Left hindlimb (tissue), 1 donor: ENCODE measurements at regions not wholly inside any gene's neighbourhood (a gene's known extent, or its start where the extent isn't known, plus 50 kb on each side); places are given as distances from the start of the nearest gene placed in this dataset.
"Not testable (repeated sequence)": the region's sequence is repeated elsewhere in the genome, so short reads cannot be mapped to it uniquely, and the experiment has no call there.

ENCODE experiments used
- DNase-seq: peaks from one replicate; pipeline ENCODE4 v3.0.0-alpha.2; 2018

GRCh38 chr5:62238584-62238983 lies 67.4 kb upstream of the KIF2A start:
- not testable (repeated sequence) for DNase-seq

GRCh38 chr5:62240494-62240893 lies 65.5 kb upstream of the KIF2A start:
- not testable (repeated sequence) for DNase-seq

DNA sequence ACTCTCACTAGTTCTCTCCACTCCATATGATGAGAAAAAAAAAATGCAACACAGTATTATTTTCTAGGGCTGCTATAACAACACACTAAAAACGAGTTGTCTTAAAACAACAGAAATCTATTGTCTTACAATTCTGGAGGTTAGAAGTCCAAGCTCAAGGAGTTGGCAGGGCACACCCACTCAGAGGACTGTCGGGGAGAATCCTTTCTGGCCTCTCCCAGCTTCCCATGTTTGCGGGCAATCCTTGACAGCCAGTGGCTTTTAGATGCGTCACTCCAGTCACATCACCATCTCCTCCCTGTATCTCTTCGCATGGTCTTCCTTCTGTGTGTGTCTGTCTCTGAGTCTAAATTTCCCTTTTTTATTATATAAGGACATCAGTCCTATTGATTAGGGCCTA lies 64.0 kb upstream of the KIF2A start:
- not testable (repeated sequence) for DNase-seq

DNA sequence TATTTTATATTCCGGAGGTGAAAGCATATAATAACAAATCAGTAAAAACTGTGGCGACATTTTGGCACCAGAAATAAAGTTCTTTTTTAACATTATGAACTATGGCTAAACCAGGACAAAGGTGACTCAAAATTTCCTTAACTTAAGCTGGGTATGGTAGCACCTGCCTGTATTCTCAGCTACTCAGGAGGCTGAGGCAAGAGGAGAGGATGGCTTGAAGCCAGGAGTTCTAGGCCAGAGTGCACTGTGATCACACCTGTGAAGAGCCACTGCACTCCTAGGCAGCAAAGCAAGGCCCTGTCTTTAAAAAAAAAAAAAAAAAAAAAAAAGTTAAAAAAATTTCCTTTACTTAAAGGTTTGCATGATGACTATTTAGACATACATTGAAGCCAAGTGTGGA lies 63.0 kb upstream of the KIF2A start:
- not testable (repeated sequence) for DNase-seq

DNA sequence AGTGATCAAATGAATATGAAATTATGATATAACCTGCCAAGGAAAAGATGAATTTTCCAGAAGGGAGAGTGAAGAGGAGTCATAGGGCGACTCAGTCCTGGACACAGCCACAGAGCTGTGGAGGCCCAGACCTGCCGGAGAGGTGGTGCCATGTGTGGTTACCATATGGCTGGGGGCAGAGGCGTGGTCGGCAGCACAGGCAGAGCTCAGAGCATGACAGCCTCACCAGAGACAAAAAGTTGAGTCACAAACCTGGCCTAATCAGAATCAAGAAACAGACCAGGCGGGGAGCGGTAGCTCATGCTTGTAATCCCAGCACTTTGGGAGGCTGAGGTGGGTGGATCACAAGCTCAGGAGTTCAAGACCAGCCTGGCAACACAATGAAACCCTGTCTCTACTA lies 57.8 kb upstream of the KIF2A start:
- DNase-seq: not testable (repeated sequence)

DNA sequence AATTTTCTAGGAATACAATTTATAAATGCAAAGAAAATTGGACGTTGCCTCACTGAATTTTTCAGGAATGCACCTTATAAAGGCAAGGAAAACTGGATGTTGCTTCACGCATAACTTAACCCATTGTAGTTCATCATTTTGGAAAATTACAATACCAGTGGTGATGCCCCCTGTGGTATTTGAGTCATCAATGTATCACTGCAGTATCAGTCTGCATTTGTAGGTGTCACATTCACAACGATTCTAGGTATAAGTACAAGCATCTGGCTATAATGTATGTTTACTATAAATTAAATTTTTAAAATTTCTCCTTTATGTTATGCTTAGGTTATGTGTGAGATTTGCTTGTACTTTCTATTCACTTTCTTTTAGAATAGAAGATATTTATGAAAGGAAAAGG lies 55.9 kb upstream of the KIF2A start:
- not testable (repeated sequence) for DNase-seq

GRCh38 chr5:62250919-62251318 lies 55.1 kb upstream of the KIF2A start:
- DNase-seq: not testable (repeated sequence)

GRCh38 chr5:62252519-62252918 lies 53.5 kb upstream of the KIF2A start:
- not testable (repeated sequence) for DNase-seq

- not testable (repeated sequence) for DNase-seq
Observed at GRCh38 chr5:62255551-62255950, 50.5 kb upstream of the KIF2A start.

GRCh38 chr5:62256161-62257019 lies 49.6 kb upstream of the KIF2A start:
- DNase-seq: no peak
